Neuronal stem cell (in vitro differentiated cells): ENCODE measurements at regions not wholly inside any gene's neighbourhood (a gene's known extent, or its start where the extent isn't known, plus 50 kb on each side); places are given as distances from the start of the nearest gene placed in this dataset.

Experiments
- DNase-seq: peaks from one replicate; pipeline ENCODE4 v3.0.0-alpha.2; 2013; ENCODE audit warnings: low spot score
- H2AFZ ChIP-seq: one replicate; pipeline ENCODE4 v1.6.1; 2013; ENCODE audit warnings: mild to moderate bottlenecking, low read length, inconsistent platforms
- H2AK5ac ChIP-seq: 2 replicates; pipeline ENCODE4 v1.6.1; 2013; ENCODE audit warnings: low read depth, mild to moderate bottlenecking, inconsistent platforms, low read length, moderate library complexity, mixed read lengths
- H2BK120ac ChIP-seq: 2 replicates; pipeline ENCODE4 v1.6.1; 2013; ENCODE audit warnings: low read depth, mild to moderate bottlenecking, inconsistent platforms, low read length, moderate library complexity, mixed read lengths
- H2BK12ac ChIP-seq: one replicate; pipeline ENCODE4 v1.6.1; 2013; ENCODE audit warnings: low read length, inconsistent platforms
- H2BK15ac ChIP-seq: 2 replicates; pipeline ENCODE4 v1.6.1; 2013; ENCODE audit warnings: mild to moderate bottlenecking, low read length, inconsistent platforms, mixed read lengths
- H2BK5ac ChIP-seq: one replicate; pipeline ENCODE4 v1.6.1; 2013; ENCODE audit warnings: inconsistent platforms, mild to moderate bottlenecking, low read length, moderate library complexity
- H3K14ac ChIP-seq: one replicate; pipeline ENCODE4 v1.6.1; 2013; ENCODE audit warnings: low read length, inconsistent platforms
- H3K18ac ChIP-seq: 2 replicates; pipeline ENCODE4 v1.6.1; 2013; ENCODE audit warnings: low read length, inconsistent platforms
- H3K23ac ChIP-seq: 2 replicates; pipeline ENCODE4 v1.6.1; 2013; ENCODE audit warnings: low read depth, mild to moderate bottlenecking, mixed read lengths, low read length, inconsistent platforms; ENCODE audit not compliant: poor library complexity
- H3K27ac ChIP-seq: replicated peaks from 3 replicates; pipeline ENCODE4 v1.5.1; 2013; ENCODE audit warnings: low read length, inconsistent platforms
- H3K27me3 ChIP-seq, 3 experiments: 2 replicates each; pipeline ENCODE4 v1.6.1; 2013; ENCODE audit warnings: low read length in 3 of 3, mild to moderate bottlenecking in 2 of 3, inconsistent platforms in 1 of 3, low read depth in 1 of 3, mixed read lengths in 1 of 3, moderate library complexity in 1 of 3; ENCODE audit not compliant: control insufficient read depth in 3 of 3, insufficient read depth in 3 of 3
- H3K36me3 ChIP-seq, 2 donors: replicated peaks in 1 of 2; 2 replicates each; pipeline ENCODE4 v1.6.1; 2013; ENCODE audit warnings: low read length in 2 of 2; ENCODE audit not compliant: control insufficient read depth in 2 of 2, insufficient read depth in 2 of 2
- H3K4ac ChIP-seq: 2 replicates; pipeline ENCODE4 v1.6.1; 2013; ENCODE audit warnings: inconsistent platforms, mild to moderate bottlenecking, low read length, moderate library complexity
- H3K4me1 ChIP-seq, 2 donors: 1 replicate in 1 of 2; 2 replicates in 1 of 2; pipeline ENCODE4 v1.6.1; 2013; ENCODE audit warnings: low read length in 2 of 2, low read depth in 1 of 2; ENCODE audit not compliant: control insufficient read depth in 2 of 2, insufficient read depth in 1 of 2
- H3K4me2 ChIP-seq: one replicate; pipeline ENCODE4 v1.6.1; 2013; ENCODE audit warnings: mild to moderate bottlenecking, low read length, inconsistent platforms; ENCODE audit not compliant: insufficient read depth, poor library complexity, severe bottlenecking
- H3K4me3 ChIP-seq, 2 donors: 2 replicates each; pipeline ENCODE4 v1.5.1; 2013; ENCODE audit warnings: low read length in 2 of 2, mild to moderate bottlenecking in 2 of 2, inconsistent platforms in 1 of 2, moderate library complexity in 1 of 2
- H3K79me1 ChIP-seq: one replicate; pipeline ENCODE4 v1.6.1; 2013; ENCODE audit warnings: low read depth, mild to moderate bottlenecking, inconsistent platforms, low read length, moderate library complexity
- H3K9ac ChIP-seq: one replicate; pipeline ENCODE4 v1.6.1; 2013; ENCODE audit warnings: mild to moderate bottlenecking, low read depth, low read length, inconsistent platforms; ENCODE audit not compliant: poor library complexity
- H3K9me3 ChIP-seq, 2 donors: replicated peaks in 1 of 2; 2 replicates each; pipeline versions ENCODE3 to v1.6.1; 2013; ENCODE audit warnings: low read length in 2 of 2, mild to moderate bottlenecking in 2 of 2, inconsistent platforms in 1 of 2, low read depth in 1 of 2, mixed read lengths in 1 of 2, moderate library complexity in 1 of 2; ENCODE audit not compliant: control insufficient read depth in 2 of 2, insufficient read depth in 1 of 2
- H4K8ac ChIP-seq: one replicate; pipeline ENCODE4 v1.6.1; 2013; ENCODE audit warnings: low read depth, mild to moderate bottlenecking, inconsistent platforms, low read length, moderate library complexity
- H4K91ac ChIP-seq: one replicate; pipeline ENCODE4 v1.6.1; 2013; ENCODE audit warnings: low read length, low read depth, mild to moderate bottlenecking, inconsistent platforms; ENCODE audit not compliant: poor library complexity
- WGBS, 2 donors: extraction: QIAGEN DNeasy Blood & Tissue Kit; methylation state at CpG; one replicate each; pipeline ENCODE4 v1.1.7; 2013; ENCODE audit warnings: missing lambda C conversion rate in 2 of 2, mixed read lengths in 1 of 2; ENCODE audit not compliant: insufficient read length in 2 of 2, insufficient replicate concordance in 1 of 2; ENCODE audit errors: extremely low coverage in 2 of 2; 5-methylcytosine and 5-hydroxymethylcytosine counted together

GRCh38 chr5:124515497-124516245, 230.8 kb downstream of the ZNF608 start:
- no peak overlapping the region for H3K4me3 ChIP-seq

DNA sequence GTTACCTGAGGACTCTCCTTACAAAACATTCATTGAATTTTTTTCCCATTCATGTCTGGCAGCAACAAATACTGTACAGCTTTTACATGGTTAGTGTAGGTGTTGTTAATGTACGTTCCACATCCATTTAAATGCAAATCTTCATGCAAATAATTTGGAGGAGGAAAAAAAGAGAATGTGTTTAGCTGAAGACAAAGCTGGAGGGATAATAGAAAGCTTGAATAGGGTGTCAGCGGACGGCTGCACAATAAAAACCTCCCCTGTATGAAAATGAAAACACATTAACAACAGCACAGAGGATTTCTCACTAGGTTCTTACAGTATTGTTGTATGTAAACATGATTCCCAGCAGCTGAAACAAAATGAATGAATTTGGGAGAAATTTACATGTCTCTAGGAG, 231.5 kb downstream of the ZNF608 start:
- no peak overlapping the region for H3K27ac ChIP-seq
- no peak overlapping the region for H2BK12ac ChIP-seq
- H3K36me3 ChIP-seq = no peaks in the 10 kb centered on the region
- no peak overlapping the region for H3K14ac ChIP-seq
- no peak overlapping the region for H3K18ac ChIP-seq
- no peak overlapping the region for H4K91ac ChIP-seq
- no peak overlapping the region for H2BK15ac ChIP-seq
- H2AK5ac ChIP-seq = no peak overlapping the region
- no peak overlapping the region for H3K4me2 ChIP-seq
- no peak overlapping the region for H4K8ac ChIP-seq
- H2BK120ac ChIP-seq = no peak overlapping the region
- DNase-seq = no peak
- no peak overlapping the region for H3K4me3 ChIP-seq
- H3K4ac ChIP-seq = no peak overlapping the region
- no peaks in the 10 kb centered on the region for H3K27me3 ChIP-seq
- WGBS, 2 donors = no CpG with 5 or more reads among the region's 3 CpGs
- H3K9ac ChIP-seq = no peak overlapping the region
- H3K23ac ChIP-seq = no peak overlapping the region
- H2BK5ac ChIP-seq = no peak overlapping the region
- H2AFZ ChIP-seq = no peak overlapping the region
- H3K9me3 ChIP-seq = no peaks in the 10 kb centered on the region
- no peaks in the 10 kb centered on the region for H3K79me1 ChIP-seq
- peaks cover 3 to 12% of the 10 kb centered on the region in 2 donors for H3K4me1 ChIP-seq

More at GRCh38 chr5:124515497-124516245, 230.8 kb downstream of the ZNF608 start:
- no peak overlapping the region for H3K23ac ChIP-seq
- no peak overlapping the region for H3K4ac ChIP-seq
- H2BK120ac ChIP-seq = no peak overlapping the region
- H3K79me1 ChIP-seq = no peaks in the 10 kb centered on the region
- no CpG with 5 or more reads among the region's 3 CpGs for WGBS, 2 donors
- H4K91ac ChIP-seq = no peak overlapping the region
- no peak overlapping the region for H2AK5ac ChIP-seq
- peaks cover 3 to 12% of the 10 kb centered on the region in 2 donors for H3K4me1 ChIP-seq
- H3K36me3 ChIP-seq = no peaks in the 10 kb centered on the region
- no peak overlapping the region for H3K4me2 ChIP-seq
- no peaks in the 10 kb centered on the region for H3K9me3 ChIP-seq
- no peak overlapping the region for H3K27ac ChIP-seq
- no peak overlapping the region for H2BK5ac ChIP-seq
- no peak overlapping the region for H2BK12ac ChIP-seq
- no peak overlapping the region for H2BK15ac ChIP-seq
- DNase-seq = no peak
- H3K9ac ChIP-seq = no peak overlapping the region
- H2AFZ ChIP-seq = no peak overlapping the region
- H3K14ac ChIP-seq = no peak overlapping the region
- no peak overlapping the region for H4K8ac ChIP-seq
- no peaks in the 10 kb centered on the region for H3K27me3 ChIP-seq
- no peak overlapping the region for H3K18ac ChIP-seq

DNA sequence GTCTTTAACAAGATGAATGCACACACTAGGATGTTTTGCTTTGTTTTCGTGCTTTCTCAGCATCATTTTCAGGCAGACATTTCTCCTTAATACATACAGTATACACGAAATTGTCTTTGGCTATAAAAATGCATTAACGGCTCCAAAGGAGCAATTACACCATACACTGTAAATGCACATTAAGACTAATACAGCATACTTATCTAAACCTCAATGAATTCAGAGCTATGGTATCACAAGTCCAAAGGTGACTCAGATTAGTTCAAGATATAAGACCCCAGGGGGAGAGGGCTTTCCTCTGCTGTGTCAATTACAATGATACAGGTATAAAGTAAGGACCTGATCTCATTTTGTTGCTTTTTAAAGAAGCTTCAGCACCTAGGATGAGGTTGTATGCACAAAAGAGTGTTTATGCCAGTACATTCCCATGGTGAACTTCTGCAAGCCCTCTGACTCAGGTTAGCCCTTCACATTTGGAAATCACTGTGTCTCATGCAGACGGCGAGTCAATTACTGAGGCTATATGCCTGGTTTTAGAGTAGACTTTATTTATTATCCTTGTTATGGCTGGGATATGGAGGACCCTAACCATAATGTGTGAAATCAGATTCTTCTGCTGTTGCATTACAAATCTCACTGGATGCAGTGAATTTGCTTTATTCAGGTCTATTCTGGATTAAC, 233.3 kb downstream of the ZNF608 start:
- Histone ChIP-seq H3K9me3 (no peaks in the 10 kb centered on the region), H3K18ac (no peak overlapping the region), H3K27ac (no peak overlapping the region), H2BK12ac (no peak overlapping the region), H3K23ac (no peak overlapping the region), H3K79me1 (no peaks in the 10 kb centered on the region), H3K4me3 (no peak overlapping the region), H3K36me3 (no peaks in the 10 kb centered on the region), H3K9ac (no peak overlapping the region), H2BK5ac (no peak overlapping the region), H3K14ac (no peak overlapping the region), H4K8ac (no peak overlapping the region), H3K4me1 (peaks cover 3 to 12% of the 10 kb centered on the region in 2 donors), H3K4me2 (no peak overlapping the region), H2BK15ac (no peak overlapping the region), H2BK120ac (no peak overlapping the region), H3K27me3 (no peaks in the 10 kb centered on the region), H2AK5ac (no peak overlapping the region), H3K4ac (no peak overlapping the region), H4K91ac (no peak overlapping the region), H2AFZ (no peak overlapping the region)
- DNase-seq = no peak
- WGBS, 2 donors = no CpG with 5 or more reads among the region's 5 CpGs

DNA sequence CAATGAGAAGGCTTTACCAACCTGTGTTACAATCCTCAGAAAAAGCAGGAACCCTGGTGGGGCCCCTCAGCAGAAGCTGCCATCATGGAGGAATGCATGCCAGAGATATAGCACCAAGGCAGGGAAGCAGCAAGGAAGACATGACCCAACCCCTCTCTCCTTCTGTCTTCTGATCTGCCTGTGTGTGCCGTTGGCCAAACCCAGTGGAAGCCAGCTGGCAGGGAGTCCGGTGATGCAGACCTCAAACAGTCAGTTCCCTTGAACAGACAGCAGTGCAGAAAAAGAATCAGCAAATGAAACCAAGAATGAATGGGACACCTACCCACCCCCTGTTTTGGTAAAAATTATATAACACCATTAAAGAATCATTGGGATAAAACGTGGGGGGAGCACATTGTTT, 234.2 kb downstream of the ZNF608 start:
- Histone ChIP-seq H3K4me3 (no peak overlapping the region), H3K36me3 (no peaks in the 10 kb centered on the region), H3K14ac (no peak overlapping the region), H4K8ac (no peak overlapping the region), H3K4me2 (no peak overlapping the region), H3K4me1 (peaks cover 3 to 12% of the 10 kb centered on the region in 2 donors), H2BK15ac (no peak overlapping the region), H2AK5ac (no peak overlapping the region), H2AFZ (no peak overlapping the region), H3K79me1 (no peaks in the 10 kb centered on the region), H3K9ac (no peak overlapping the region), H4K91ac (no peak overlapping the region), H3K27ac (no peak overlapping the region), H3K18ac (peak overlapping the region; percentile 4), H3K27me3 (no peaks in the 10 kb centered on the region), H3K23ac (no peak overlapping the region), H2BK5ac (no peak overlapping the region), H3K4ac (no peak overlapping the region), H2BK120ac (no peak overlapping the region), H2BK12ac (no peak overlapping the region), H3K9me3 (no peaks in the 10 kb centered on the region)
- no peak for DNase-seq
- no CpG with 5 or more reads among the region's 3 CpGs for WGBS, 2 donors
